HFF-Myc (cell line): ENCODE measurements at regions not wholly inside any gene's neighbourhood (a gene's known extent, or its start where the extent isn't known, plus 50 kb on each side); places are given as distances from the start of the nearest gene placed in this dataset.
"Not testable (repeated sequence)": the region's sequence is repeated elsewhere in the genome, so short reads cannot be mapped to it uniquely, and the experiment has no call there.

Source experiments
- DNase-seq: peaks from one replicate; pipeline ENCODE4 v3.0.0-alpha.2; 2011; ENCODE audit warnings: low read depth; ENCODE audit errors: extremely low read depth
- H3K4me3 ChIP-seq: replicated peaks from 2 replicates; pipeline ENCODE4 v1.5.1; 2011; ENCODE audit warnings: low read depth, mild to moderate bottlenecking, control low read depth, low read length
- TF ChIP-seq, protein P1 (sequence below): IDR thresholded peaks from 2 replicates; pipeline ENCODE4 v1.5.1; 2012; ENCODE audit warnings: mild to moderate bottlenecking, low read depth, low read length, control low read depth; ENCODE audit errors: missing control alignments

DNA sequence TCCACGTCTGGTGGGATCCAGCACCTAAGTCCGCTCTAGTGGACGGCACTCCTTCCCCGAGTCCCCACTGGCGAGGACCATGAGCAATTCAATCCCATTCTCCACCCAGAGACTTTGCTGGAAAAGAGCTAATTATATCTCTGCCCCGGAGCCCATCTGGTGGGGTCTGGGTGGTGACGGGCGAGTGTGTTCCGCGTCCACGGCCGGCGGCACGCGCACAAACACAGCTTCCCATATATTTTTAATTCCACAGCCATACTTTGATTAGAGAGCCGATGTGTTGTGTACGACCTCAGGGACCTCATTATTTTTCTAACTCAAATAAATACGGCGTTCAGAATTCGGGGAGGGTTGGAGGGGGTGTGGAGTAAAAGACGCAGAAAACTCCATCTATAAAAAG is 64.1 kb upstream of the ADGRE5 start:
- DNase-seq, result no peak
- no peak overlapping the region for H3K4me3 ChIP-seq

DNA sequence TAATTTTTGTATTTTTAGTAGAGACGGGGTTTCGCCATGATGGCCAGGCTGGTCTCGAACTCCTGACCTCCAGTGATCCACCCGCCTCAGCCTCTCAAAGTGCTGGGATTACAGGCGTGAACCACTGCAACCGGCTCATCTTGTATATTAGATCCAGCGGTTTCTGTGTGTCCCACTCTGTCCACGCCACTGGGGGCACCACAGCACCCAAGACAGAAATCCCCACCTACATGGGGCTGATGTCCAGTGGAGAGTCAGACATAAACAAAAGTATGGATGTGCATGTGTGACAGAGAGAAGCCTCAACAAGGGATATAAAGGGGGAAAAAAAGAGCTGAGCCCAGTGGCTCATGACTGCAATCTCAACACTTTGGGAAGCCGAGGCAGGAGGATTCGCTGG is 65.8 kb upstream of the ADGRE5 start:
- H3K4me3 ChIP-seq, result no peak overlapping the region
- no peak for DNase-seq
- TF ChIP-seq, protein P1, sequence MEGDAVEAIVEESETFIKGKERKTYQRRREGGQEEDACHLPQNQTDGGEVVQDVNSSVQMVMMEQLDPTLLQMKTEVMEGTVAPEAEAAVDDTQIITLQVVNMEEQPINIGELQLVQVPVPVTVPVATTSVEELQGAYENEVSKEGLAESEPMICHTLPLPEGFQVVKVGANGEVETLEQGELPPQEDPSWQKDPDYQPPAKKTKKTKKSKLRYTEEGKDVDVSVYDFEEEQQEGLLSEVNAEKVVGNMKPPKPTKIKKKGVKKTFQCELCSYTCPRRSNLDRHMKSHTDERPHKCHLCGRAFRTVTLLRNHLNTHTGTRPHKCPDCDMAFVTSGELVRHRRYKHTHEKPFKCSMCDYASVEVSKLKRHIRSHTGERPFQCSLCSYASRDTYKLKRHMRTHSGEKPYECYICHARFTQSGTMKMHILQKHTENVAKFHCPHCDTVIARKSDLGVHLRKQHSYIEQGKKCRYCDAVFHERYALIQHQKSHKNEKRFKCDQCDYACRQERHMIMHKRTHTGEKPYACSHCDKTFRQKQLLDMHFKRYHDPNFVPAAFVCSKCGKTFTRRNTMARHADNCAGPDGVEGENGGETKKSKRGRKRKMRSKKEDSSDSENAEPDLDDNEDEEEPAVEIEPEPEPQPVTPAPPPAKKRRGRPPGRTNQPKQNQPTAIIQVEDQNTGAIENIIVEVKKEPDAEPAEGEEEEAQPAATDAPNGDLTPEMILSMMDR, result peak; percentile 18

More for the DNA sequence above, 64.1 kb upstream of the ADGRE5 start:
- TF ChIP-seq, protein P1, result no peak

DNA sequence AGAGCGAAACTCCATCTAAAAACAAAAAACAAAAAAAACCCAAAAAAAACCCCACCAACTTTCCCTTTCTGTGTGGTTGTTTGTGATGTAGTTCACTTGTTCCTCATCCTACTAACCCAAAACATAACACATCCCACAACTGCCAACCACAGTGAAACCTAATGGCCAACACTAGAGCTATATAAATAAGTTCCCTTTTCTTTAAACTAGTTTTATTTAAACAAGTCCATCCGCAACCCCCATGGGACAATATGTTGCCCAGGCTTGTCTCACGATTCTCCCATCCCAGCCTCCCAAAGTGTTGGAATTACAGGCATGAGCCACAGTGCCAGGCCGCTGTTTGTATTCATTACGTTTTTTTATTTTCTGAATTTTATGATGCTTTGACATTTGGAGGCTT is 71.2 kb upstream of the ADGRE5 start:
- H3K4me3 ChIP-seq, result no peak overlapping the region
- DNase-seq, result no peak
- TF ChIP-seq, protein P1, result no peak

DNA sequence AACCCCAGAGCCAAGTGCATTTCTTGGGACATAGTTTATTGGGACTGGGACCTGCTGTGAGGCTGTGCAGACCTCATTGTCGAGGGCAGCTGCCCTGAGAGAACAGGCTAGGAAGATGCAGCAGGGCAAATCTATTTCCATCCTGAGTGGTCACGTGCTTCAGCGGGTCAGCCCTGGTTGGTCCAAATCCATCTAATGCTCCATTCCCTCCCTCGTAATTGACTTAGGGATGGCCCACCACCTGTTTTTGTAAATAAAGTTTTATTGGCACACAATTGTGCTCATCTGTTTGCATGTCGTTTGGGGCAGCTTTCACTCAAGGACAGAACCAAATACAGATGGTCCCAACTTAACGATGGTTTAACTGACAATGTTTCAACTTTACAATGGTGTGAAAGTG is 75.5 kb upstream of the ADGRE5 start:
- TF ChIP-seq, protein P1, result no peak
- DNase-seq, result no peak
- no peak overlapping the region for H3K4me3 ChIP-seq

DNA sequence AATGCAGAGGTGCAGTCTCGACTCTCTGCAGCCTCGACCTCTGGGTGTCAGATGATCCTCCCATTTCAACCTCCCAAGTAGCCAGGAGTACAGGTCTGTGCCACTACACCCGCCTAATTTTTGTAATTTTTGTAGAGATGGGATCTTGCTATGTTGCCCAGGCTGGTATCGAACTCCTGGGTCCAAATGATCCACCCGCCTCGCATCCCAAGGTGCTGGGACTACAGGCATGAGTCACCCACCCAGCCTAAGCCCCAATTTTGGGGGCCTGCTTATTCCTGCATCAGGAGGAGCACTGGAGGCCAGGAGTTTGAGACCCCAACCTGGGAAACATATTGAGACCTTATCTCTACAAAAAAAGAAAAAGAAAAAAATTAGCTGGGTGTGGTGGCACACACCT is 80.1 kb upstream of the ADGRE5 start:
- no peak for DNase-seq
- TF ChIP-seq, protein P1, result no peak

DNA sequence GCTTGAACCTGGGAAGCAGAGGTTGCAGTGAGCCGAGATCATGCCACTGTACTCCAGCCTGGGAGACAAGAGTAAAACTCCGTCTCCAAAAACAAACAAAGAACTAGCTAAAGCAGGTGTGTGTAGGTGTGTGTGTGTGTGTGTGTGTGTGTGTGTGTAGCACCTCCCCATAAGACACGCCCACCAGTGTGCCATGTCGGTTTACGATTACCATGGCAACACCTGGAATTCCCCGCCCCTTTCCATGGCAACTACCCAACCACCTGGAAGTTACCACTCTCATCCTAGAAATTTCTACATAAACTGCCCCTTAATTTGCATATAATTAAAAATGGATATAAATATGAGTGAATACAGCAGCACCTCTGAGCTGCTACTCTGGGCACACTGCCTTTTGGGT is 80.9 kb upstream of the ADGRE5 start:
- DNase-seq, result no peak
- TF ChIP-seq, protein P1, result no peak
- no peak overlapping the region for H3K4me3 ChIP-seq

More for the DNA sequence above, 80.1 kb upstream of the ADGRE5 start:
- no peak overlapping the region for H3K4me3 ChIP-seq

DNA sequence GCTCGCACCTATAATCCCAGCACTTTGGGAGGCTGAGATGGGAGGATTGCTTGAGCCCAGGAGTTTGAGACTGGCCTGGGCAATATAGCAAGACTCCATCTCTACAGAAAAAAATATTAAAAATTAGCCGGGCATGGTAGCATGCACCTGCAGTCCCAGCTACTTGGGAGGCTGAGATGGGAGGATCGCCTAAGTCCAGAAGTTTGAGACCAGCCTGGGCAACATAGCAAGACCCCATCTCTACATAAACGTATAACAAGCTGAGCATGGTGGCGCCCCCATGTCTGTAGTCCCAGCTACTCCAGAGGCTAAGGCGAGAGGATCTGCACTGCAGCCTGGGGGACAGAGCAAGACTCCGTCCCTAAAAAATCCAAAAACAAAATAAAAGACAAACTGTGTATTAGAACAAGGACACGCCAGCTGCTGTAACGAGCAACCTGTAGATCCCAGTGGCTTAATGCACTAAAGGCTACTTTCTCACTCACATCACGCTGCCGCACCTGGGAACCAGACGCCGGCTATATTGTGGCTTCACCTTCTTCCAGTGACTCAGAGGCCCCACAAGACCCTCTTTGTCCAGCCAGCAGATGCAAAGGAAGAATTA is 81.9 kb upstream of the ADGRE5 start:
- DNase-seq, H3K4me3 ChIP-seq: not testable (repeated sequence)

DNA sequence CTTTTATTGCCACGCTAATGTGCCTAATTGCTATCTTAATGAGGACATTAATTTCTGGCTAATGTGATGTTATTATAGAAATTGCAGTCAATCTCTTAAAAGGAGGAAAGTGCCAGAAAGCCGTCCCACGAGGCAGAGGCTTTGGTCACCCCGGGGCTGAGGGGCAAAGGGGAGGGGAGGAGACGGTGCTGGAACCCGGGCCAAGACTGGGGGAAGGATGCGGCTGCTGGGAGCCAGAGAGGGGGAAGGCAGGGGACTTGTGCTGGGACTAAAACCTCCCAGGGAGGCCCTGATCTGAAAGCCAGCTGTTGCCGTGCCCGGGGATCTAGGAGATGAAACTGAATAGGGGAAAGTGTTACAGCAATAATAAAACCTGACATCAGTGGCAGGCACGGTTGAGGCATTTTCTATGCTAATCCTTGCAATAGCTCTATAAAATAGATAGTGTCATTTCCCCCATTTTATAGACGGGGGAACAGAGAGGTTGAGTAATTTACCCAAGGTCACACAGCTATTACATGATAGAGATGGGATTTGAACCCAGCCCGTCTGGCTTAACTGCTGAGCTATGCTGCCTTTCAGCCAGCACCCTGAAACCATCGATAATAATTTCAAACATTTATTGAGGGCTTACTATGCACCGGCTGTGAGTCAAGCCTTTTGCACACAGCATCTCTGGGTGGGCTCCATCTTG is 83.2 kb upstream of the ADGRE5 start:
- not testable (repeated sequence) for H3K4me3 ChIP-seq, DNase-seq

DNA sequence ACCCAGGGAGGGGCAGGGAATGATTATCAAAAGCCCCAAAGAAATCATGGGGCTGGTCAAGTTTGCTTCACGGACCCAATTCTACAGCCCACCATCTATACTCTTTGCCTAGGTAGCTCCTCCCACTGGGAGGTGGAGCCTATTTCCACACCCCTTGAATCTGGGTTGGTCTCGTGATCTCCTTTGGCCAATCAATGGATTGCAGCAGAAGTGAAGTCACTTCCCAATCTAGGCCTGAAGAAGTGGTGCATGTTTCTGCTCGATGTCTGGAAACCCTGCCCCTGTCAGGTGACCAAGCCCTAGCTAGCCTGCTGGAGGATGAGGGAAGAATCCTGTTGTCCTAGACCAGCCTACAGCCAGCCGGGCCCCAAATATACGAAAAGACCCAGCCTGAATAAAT is 86.3 kb upstream of the ADGRE5 start:
- not testable (repeated sequence) for H3K4me3 ChIP-seq
- peak; percentile 3 for DNase-seq

DNA sequence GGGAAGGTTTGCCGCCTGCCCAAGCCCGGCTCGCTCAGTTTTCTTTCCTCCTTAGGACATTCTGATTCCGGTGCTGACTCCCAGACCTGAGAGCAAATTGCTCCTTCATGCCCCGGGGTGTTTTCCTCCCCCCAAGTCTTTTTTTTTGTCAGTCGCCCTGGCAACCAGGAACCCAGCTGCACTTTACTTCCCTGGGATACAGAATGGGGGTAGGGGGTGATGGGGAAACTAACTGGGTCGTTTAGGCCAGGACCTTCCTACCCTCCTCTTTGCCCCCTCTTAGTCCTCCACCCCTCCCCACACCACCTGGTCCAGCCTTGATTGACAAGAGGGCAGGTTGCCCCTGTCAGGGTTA is 87.5 kb upstream of the ADGRE5 start:
- H3K4me3 ChIP-seq, DNase-seq: not testable (repeated sequence)

DNA sequence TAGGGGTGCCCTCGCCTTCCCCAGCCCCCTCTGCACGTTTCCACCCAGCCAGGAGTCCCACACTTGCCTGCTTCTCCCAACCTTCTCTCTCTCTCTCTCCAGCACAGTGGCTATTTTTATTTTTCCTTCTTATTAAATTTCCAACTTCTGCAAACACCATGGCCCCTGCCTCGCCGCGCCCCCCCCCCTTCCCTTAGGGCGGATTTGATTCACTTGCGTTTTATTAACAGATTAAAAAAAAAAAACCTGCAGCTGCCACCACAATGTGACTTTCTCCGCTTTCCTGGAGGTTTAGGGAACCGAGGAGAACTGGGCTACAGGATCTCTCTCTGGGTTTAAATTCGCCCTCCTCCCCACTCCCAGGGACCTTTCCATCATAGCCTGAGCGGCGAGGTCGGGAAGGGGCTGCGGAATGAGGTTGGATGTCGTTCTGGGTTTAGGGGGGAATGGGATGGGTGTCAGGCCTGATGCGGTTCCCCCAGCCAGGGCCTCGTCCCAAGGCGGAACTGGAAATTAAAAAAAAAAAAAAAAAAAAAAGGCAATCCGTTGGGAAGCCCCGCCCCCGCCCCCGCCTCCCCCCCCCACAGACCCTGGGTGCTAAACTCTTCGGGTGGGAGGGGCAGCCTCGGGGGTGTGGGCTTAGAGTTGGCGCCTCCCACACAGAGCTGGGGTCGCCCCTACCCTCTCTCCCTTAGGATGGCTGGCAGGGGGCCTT is 87.3 kb upstream of the ADGRL1 start:
- DNase-seq, result not testable (repeated sequence)
- H3K4me3 ChIP-seq, result peak overlapping the region; percentile 17; the same call in 1 of the 2 replicates
